COLO829 (cell line): ENCODE measurements at regions not wholly inside any gene's neighbourhood (a gene's known extent, or its start where the extent isn't known, plus 50 kb on each side); places are given as distances from the start of the nearest gene placed in this dataset.
A peak's percentile ranks its signal among the peaks of the same experiment; 100 is the strongest.
"Not testable (repeated sequence)": the region's sequence is repeated elsewhere in the genome, so short reads cannot be mapped to it uniquely, and the experiment has no call there.

Experiments
- DNase-seq: peaks from one replicate; pipeline ENCODE4 v3.0.0; 2012; ENCODE audit warnings: low spot score

- DNase-seq: peak; percentile 17
Observed at GRCh38 chr2:59249441-59250306, 1008.5 kb upstream of the FANCL start.

DNA sequence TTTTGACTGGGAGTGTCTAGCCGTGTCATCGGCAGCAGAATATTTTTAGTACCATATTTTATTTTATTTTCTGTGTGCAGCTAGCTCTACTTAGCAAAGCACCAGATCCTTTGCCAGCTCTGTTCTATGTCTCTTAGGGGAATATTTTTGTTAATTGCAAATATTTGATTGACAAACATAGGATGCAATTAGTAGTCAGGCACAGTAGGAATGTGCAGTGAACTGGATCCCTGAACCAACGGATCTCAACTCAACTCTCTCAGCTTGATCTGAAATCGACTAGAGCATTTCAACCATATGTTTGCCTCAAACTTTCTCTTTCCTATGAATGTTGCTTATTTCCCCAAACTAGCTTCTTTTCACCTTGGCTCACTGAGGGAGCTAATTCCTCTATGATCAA is 998.0 kb upstream of the FANCL start:
- DNase-seq: no peak

DNA sequence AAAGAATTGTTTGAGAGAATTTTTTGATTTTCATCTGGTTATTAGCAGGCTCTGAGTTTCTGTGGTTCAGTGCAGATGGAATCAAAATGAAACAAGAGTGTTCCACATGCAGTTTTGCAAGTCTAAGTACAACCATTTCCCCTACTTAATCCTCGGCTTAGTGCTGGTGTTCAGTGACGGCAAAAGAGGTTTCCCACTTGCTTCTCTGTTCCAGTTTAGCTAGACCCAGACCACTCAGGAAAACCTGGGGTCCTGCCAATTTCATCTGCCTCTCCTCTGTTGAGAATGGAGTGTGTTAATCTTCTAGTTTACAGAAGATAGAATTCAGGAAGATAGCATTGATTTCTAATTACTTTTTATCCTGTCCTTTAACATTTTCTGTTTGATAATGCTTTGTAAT is 996.2 kb upstream of the FANCL start:
- no peak for DNase-seq

DNA sequence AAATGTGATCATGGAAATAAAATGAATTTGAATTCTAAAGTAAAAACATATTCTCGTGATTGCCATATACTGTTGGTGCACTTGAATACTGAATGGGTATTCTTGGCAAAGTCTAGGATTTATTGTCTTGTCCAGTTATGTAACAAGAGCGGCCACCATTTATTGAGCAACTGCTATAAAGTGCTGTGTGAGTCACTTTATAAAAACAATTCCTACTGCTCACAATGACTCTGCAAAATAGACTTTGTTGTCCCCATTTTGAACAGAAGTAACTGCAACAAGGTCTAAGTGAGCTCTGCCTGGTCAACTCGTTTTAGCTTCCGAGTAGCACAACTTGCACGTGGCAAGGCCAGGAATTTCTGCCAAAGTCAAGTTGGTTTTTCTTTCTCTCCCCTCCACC is 995.6 kb upstream of the FANCL start:
- no peak for DNase-seq

DNA sequence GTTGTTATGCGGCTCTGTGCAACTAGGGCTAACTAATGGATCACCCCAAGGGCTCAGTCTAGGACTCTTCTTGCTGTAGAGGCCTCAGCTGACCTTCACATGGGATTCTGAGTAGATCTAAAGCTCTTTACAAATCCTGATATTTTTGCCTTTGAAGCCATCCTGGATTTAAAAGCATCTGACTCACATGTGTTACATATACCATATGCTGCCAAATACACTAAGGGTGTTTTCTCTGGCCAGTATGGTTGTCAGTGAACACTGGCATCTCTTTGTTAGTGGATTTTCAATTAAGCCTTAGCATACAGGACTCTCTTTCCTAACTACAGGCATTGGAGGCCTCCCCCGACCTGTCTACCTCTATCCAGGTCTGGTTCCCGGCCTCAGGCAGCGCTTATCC is 992.8 kb upstream of the FANCL start:
- no peak for DNase-seq

GRCh38 chr2:59233448-59233847 is 992.3 kb upstream of the FANCL start:
- DNase-seq: no peak

DNA sequence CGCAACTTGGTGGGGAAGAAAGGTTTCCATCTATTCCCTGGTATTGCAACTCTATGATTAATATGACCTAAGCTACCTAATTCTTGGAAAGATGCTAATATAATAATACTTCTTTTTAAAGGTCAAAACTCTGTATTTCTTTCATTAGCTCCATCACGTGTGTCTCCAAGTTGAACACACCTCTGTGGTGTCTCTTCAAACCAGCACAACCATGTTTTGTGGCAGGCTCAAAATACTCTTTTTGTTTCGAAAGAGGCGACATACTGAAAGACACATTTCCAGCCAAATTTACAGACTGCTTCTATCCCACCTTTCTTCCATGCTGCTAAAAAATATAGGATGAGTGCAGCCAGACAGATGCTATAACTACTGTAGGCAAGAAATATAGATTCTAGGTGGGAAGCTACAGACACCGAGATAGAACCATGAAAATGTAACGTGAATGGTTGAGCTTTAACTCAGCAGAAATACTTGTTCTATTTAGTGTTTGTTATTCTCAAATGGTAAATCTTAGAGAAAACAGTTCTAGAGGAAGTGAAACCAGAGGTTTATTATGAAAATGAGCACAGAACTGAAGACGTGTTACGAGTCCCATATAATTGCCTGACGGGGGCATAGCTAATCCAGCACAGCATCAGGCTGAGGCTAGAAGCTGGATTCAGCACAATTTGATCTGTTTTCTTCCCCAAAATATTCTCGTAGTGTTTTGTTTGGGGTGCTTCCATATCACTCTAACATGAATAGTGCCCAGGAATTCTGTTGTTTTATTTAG is 991.5 kb upstream of the FANCL start:
- no peak for DNase-seq

DNA sequence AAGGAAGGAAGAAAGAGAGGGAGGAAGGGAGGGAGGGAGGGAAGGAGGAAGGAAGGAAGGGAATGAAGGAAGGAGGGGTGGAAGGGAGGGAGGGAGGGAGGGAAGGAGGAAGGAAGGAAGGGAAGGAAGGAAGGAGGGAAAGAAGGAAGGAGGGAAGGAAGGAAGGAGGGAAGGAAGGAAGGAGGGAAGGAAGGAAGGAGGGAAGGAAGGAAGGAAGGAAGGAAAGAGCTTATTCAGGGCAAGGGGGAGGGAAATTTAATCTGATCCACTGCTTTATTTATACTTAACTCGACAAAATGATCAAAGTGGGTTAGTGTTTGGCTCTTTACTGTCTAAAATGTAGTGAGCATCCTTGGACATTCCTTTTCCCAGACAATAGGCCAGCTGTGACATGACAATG is 985.2 kb upstream of the FANCL start:
- DNase-seq: not testable (repeated sequence)

DNA sequence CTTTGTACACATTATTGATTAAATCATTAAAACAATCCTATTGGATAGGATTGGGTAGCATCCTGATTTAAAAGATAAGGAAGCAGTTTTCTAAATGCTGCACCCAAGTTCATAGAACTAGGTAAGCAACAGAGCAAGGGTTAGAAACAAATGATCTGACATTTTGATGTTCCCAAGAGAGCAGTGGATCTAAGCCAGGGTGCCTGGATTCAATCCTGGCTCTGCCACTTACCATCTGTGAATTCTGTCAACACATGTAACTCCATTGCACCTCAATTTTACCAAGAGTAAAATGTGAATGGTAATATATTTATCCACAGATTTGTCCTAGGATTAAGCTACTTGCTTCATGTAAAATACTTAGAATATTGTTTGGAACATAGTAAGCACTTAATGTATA is 982.6 kb upstream of the FANCL start:
- no peak for DNase-seq

GRCh38 chr2:59217360-59217759 is 976.2 kb upstream of the FANCL start:
- no peak for DNase-seq

DNA sequence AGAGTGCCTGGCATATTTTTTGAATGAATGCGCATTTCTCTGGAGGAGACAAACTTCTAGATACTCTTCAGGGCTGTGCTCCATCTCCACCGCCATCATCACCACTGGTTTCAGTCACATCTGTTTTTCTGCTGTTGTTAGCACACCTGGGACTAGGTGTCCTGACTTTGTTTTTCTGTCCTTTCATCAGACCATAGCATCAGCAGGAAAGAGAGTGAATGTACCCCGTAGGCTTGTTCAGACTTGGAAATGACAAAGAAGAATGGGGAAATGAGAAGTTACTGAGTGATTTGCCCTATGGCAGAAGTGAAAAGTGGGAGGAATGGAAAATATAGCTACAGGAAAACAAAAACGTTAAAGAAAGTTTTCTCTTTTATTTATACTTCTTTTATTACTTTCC is 965.2 kb upstream of the FANCL start:
- no peak for DNase-seq

- no peak for DNase-seq
Observed at GRCh38 chr2:59204040-59204439, 962.9 kb upstream of the FANCL start.

DNA sequence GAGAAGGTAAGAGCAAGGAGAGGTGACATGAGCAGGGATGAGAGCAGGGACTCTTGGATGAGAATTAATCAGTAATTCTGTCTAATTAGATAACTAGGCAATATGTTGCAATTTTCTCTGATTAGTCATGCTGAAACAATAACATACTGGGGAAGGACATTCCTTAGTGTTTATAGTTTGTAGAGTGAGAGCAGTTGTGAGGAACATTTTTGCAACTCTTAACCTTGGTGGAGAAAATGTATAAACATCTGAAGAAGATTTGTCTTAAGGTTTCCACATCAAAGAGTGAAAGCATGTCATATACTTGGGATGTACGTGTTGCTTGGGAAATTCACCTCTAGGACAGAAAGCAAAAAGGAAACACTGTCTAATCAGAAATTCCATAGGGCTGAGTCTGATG is 955.4 kb upstream of the FANCL start:
- DNase-seq: no peak

DNA sequence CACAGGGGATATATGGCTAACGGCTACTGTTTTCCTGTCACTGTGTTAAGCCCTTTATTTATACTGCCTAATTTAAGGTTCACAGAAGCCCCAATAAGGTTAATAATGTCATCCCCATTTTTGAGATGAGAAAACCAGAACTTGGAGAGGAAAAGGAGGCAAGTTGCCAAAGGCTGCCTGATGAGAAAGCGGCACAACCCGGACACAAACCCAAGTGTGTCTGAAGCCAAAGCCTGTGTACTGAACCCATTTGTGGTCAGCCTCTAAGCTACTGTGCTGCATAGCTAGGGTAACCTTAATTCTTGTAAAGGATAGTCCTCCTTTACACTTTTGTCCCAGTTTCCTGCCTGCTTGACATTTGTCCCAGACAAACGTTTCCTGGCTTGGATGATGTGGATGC is 954.7 kb upstream of the FANCL start:
- no peak for DNase-seq

- DNase-seq: no peak
Observed at GRCh38 chr2:59191781-59192180, 950.7 kb upstream of the FANCL start.

GRCh38 chr2:59190518-59190917 is 949.4 kb upstream of the FANCL start:
- no peak for DNase-seq

GRCh38 chr2:59184276-59185020 is 943.3 kb upstream of the FANCL start:
- no peak for DNase-seq

GRCh38 chr2:59183070-59183469 is 941.9 kb upstream of the FANCL start:
- no peak for DNase-seq

GRCh38 chr2:59182249-59182648 is 941.1 kb upstream of the FANCL start:
- DNase-seq: no peak

DNA sequence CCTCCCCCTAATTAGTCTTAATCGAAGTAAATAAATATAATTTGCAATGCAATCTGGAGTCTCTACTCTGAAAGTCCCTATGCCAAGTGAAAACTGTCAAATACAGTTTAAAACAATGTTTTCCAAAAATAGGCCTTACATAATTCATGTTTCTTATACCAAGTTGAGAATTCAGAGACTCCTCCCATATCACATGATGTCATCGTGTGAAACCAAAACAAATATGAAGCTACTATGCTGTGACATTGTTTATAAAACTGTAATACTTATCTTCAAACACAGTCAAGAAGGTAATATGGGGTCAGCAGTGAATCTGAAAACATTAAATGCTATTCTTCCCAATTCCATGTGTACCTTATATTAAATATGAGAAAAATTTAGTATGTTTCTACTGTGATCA is 940.2 kb upstream of the FANCL start:
- DNase-seq: no peak

GRCh38 chr2:59180621-59181020 is 939.5 kb upstream of the FANCL start:
- DNase-seq: no peak

GRCh38 chr2:59180111-59180510 is 939.0 kb upstream of the FANCL start:
- DNase-seq: no peak

GRCh38 chr2:59177748-59178147 is 936.6 kb upstream of the FANCL start:
- DNase-seq: no peak
